ENCODE measurements at regions not wholly inside any gene's neighbourhood (a gene's known extent, or its start where the extent isn't known, plus 50 kb on each side); places are given as distances from the start of the nearest gene placed in this dataset.

DNA sequence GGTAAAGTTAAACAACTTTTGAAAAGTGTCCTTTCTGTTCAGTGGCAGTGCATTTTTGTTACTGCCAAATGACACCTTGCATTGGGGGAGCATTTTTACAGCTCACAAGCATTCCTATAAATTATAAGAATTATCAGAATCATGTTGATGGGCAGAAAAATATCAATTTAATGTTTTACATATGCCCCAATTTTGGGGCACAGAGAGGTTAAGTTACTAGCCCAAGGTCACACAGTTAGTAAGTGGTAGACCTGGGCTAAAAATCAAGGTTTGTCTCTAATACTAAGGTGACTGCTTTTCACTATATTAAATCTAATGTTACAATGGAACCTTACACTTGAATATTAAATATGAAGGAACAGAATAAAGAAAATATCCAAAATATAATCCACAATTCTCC is 180.1 kb upstream of the IVNS1ABP start:
- H3K4me3 ChIP-seq (ENCODE audit: insufficient read depth, low read depth, low read length) = no peak overlapping the region
- H3K36me3 ChIP-seq (replicated peaks; ENCODE audit: control insufficient read depth, insufficient read depth, low read length) = no peaks in the 10 kb centered on the region
- H3K27me3 ChIP-seq (ENCODE audit: control insufficient read depth, insufficient read depth, low read length) = no peaks in the 10 kb centered on the region; the same call in 1 of the 2 replicates
- DNase-seq = no peak

DNA sequence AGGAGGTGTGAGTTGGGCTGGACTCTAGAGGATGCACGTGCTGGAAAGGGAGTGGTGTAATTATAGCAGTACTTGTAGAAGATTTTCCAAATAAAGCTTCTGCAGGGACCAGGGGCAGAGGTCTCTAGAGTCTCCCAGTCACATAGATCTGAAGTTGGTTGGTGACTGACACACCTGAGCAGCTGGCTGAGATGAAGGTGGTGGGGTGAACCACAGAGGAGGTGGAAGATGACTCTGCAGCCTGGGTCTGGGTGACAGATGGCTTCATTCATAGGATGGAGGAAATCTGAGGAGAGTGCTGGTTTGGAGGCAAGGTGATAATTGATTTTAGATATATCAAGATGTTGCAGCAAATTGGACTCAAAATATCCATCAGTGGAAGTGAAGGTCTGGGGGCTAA is 178.9 kb upstream of the IVNS1ABP start:
- Histone ChIP-seq H3K27me3 (ENCODE audit: control insufficient read depth, insufficient read depth, low read length) (no peaks in the 10 kb centered on the region), H3K36me3 (replicated peaks; ENCODE audit: control insufficient read depth, insufficient read depth, low read length) (no peaks in the 10 kb centered on the region), H3K4me3 (ENCODE audit: insufficient read depth, low read depth, low read length) (no peak overlapping the region)
- no peak for DNase-seq

DNA sequence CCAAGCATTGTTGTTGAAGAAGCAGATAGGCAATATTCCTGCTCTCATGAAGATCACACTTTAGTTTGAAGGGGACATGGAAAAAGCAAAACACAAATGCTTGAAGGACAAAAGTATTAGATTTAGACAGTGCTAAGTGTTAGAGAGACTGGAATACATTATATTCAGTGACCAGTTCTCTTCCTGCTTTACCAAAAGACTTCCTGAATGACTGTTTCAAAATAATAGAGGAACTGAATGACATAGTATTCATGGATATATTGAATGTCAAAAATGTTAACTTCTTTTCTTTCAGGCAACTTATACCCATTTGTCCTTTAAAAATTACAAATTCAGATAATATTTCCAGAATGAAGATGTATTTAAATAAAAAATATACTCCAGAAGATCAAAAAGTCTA is 178.0 kb upstream of the IVNS1ABP start:
- Histone ChIP-seq H3K4me3 (ENCODE audit: insufficient read depth, low read depth, low read length) (no peak overlapping the region), H3K36me3 (replicated peaks; ENCODE audit: control insufficient read depth, insufficient read depth, low read length) (no peaks in the 10 kb centered on the region)
- no peak for DNase-seq

DNA sequence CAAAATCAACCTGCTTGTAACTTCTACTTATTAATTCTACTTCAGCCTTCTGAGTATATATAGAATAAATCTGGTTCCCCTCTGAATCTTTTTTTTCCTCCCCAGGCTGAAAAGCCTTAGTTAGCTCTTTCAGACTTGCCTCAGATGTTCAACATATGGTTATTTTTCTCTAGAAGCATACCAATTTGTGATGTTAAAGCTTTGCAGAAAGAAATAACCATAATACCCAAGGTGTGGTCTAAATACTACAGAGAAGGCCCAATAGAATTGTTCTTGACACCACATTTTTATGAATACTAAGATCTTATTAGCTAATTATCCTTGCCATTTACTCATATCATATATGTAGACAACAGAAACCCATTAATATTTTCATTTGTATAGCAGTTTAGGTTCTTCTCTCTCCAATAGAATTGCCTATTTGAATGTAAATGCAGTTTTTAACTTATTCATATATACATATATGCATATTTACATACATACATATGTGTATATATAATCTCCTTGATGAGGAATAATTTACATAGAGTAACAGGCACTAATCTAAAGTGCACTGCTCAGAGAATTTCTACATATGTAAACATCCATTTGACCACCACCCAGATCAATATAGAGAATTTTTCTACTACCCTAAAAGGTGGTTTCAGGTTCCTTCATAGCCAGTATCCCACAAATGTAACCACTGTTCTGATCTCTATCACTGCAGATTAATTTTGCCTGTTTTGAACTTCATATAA is 175.2 kb upstream of the IVNS1ABP start:
- Histone ChIP-seq H3K27me3 (ENCODE audit: control insufficient read depth, insufficient read depth, low read length) (no peaks in the 10 kb centered on the region), H3K4me3 (ENCODE audit: insufficient read depth, low read depth, low read length) (no peak overlapping the region), H3K36me3 (replicated peaks; ENCODE audit: control insufficient read depth, insufficient read depth, low read length) (no peaks in the 10 kb centered on the region)
- DNase-seq = no peak

More for the DNA sequence above, 178.0 kb upstream of the IVNS1ABP start:
- no peaks in the 10 kb centered on the region for H3K27me3 ChIP-seq (ENCODE audit: control insufficient read depth, insufficient read depth, low read length)

DNA sequence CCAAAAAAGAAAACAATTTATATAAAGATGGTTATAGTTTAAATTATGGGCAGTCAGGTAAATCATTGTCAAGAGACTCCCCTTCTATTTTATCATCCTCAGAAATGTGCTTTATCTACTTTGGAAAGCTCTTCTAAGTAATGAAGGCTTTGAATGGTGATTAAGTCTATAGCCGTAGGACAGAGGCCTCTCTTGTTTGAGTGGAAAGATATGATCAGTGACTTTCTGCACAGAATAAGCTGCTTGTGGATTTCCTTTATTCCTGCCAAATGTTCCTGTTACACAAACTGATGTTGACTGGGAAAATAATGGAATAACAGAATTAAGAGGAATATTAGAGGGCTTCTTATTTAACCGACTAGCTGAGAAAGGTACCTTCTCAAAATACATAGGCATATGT is 174.6 kb upstream of the IVNS1ABP start:
- DNase-seq = no peak
- no peaks in the 10 kb centered on the region for H3K36me3 ChIP-seq (replicated peaks; ENCODE audit: control insufficient read depth, insufficient read depth, low read length)
- no peak overlapping the region for H3K4me3 ChIP-seq (ENCODE audit: insufficient read depth, low read depth, low read length)
- no peaks in the 10 kb centered on the region for H3K27me3 ChIP-seq (ENCODE audit: control insufficient read depth, insufficient read depth, low read length)

DNA sequence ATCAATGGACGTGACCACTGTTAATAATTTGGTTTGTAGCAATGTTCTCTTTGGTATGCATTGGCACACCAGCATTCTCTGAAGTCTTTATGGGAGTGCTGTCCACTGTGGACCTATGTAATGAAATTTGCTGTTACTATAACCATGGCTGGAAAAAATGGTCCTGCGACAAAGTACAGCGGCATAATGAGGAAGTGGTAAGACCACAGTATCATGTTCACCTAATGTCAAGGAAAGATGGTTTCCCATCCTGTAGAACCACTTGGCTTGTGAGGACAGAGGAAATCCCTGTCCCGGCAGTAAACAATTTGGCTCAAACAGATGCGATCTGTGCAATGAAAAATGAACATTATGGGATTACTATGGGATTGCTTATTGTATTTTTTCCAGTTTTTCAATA is 173.9 kb upstream of the IVNS1ABP start:
- H3K36me3 ChIP-seq (replicated peaks; ENCODE audit: control insufficient read depth, insufficient read depth, low read length) = no peaks in the 10 kb centered on the region
- no peak overlapping the region for H3K4me3 ChIP-seq (ENCODE audit: insufficient read depth, low read depth, low read length)
- DNase-seq = no peak
- no peaks in the 10 kb centered on the region for H3K27me3 ChIP-seq (ENCODE audit: control insufficient read depth, insufficient read depth, low read length)

DNA sequence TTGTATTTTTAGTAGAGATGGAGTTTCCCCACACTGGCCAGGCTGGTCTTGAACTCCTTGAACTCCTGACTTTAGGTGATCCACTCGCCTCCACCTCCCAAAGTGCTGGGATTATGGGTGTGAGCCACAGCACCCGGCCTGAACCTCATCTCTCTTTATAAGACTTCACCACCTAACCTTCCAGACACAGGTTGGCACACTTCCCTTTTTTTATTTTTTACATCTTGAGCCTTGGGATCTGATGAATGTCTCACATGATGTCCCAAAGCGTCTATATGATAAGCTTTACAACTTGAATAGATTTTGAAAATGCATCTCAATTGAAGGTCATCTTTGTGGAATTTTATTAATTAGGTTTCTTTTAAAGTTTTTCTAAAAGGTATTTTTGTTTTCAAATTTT is 172.4 kb upstream of the IVNS1ABP start:
- Histone ChIP-seq H3K27me3 (ENCODE audit: control insufficient read depth, insufficient read depth, low read length) (no peaks in the 10 kb centered on the region), H3K36me3 (replicated peaks; ENCODE audit: control insufficient read depth, insufficient read depth, low read length) (no peaks in the 10 kb centered on the region), H3K4me3 (ENCODE audit: insufficient read depth, low read depth, low read length) (no peak overlapping the region)
- no peak for DNase-seq

DNA sequence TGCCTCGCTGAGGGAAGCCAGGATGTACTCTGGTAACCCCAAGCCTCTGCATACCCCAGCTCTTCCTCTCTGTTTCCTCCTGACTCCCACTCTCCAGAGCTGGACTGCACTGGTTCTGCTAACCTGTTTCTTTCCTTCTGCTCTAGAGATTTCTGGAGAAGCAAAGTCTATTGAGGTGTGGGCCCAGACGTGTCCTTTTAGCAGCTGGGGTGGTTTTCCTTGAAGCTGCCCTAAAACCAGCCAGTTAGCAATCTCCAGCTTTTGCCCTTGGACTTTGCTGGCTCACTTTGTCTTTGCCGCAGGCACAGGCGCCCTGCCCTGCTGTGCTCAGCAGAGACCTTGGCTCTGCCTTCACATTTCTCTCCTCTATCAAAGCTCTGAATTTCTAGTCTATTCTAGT is 171.8 kb upstream of the IVNS1ABP start:
- Histone ChIP-seq H3K4me3 (ENCODE audit: insufficient read depth, low read depth, low read length) (no peak overlapping the region), H3K27me3 (ENCODE audit: control insufficient read depth, insufficient read depth, low read length) (no peaks in the 10 kb centered on the region), H3K36me3 (replicated peaks; ENCODE audit: control insufficient read depth, insufficient read depth, low read length) (no peaks in the 10 kb centered on the region)
- DNase-seq = no peak

DNA sequence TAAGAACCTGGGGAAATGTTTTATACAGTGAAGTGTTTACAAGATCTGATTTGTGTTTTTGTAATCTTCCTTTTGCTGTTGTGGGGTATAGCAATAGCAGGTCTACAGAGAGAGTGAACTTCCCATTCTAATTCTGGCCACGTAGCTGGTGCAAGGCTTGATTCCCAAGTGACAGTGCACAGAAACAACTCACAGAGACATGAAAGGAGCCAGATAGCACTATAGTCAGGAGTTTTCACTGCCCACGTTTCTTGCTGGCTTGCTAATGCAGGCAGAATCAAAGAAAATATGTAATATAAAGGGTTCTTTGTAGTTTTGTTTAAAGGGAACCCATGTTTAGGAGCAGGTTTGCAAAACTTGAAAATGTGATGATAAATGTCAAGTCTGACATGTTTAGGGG is 170.9 kb upstream of the IVNS1ABP start:
- DNase-seq = no peak
- no peaks in the 10 kb centered on the region for H3K27me3 ChIP-seq (ENCODE audit: control insufficient read depth, insufficient read depth, low read length)
- no peak overlapping the region for H3K4me3 ChIP-seq (ENCODE audit: insufficient read depth, low read depth, low read length)
- no peaks in the 10 kb centered on the region for H3K36me3 ChIP-seq (replicated peaks; ENCODE audit: control insufficient read depth, insufficient read depth, low read length)

DNA sequence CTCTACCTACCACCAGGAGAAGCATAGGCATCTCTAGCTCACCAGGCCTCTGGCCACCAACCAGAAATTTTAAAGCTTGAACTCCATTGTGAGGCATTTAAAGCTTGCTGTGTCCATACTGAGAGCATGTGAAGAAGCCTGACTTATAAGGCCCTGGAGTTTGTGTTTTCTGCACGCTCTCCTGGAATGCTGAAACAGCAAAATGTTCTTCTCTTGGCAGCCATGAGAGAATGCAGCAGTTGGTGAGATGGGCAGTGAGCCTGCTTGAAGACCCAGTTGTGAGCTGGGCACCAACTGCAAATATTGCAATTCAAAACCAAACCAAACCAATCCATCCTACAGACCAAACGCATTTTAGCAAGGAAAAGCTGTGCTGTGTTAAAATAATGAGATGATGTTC is 170.0 kb upstream of the IVNS1ABP start:
- Histone ChIP-seq H3K27me3 (ENCODE audit: control insufficient read depth, insufficient read depth, low read length) (no peaks in the 10 kb centered on the region), H3K4me3 (ENCODE audit: insufficient read depth, low read depth, low read length) (no peak overlapping the region), H3K36me3 (replicated peaks; ENCODE audit: control insufficient read depth, insufficient read depth, low read length) (no peaks in the 10 kb centered on the region)
- DNase-seq = no peak

DNA sequence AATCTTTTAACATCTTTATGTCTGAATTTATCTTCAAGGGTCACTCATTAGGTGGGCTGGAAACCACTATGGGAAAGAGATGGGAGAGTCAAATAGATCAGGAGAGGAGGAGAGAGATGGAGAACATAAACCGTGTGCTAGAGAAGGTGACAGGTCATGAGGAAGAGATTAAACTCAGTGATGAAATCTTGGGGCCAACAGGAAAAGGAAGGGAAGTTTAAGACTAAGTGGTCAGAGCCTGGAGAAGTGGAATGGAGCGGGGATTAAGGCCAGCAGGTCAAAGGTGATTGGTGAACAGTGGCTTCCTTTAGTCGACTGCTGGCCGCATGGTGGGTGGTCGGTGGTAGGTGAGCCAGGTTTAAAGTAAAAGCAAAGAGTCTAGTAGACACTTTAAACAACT is 169.3 kb upstream of the IVNS1ABP start:
- Histone ChIP-seq H3K36me3 (replicated peaks; ENCODE audit: control insufficient read depth, insufficient read depth, low read length) (no peaks in the 10 kb centered on the region), H3K4me3 (ENCODE audit: insufficient read depth, low read depth, low read length) (no peak overlapping the region), H3K27me3 (ENCODE audit: control insufficient read depth, insufficient read depth, low read length) (no peaks in the 10 kb centered on the region)
- no peak for DNase-seq

DNA sequence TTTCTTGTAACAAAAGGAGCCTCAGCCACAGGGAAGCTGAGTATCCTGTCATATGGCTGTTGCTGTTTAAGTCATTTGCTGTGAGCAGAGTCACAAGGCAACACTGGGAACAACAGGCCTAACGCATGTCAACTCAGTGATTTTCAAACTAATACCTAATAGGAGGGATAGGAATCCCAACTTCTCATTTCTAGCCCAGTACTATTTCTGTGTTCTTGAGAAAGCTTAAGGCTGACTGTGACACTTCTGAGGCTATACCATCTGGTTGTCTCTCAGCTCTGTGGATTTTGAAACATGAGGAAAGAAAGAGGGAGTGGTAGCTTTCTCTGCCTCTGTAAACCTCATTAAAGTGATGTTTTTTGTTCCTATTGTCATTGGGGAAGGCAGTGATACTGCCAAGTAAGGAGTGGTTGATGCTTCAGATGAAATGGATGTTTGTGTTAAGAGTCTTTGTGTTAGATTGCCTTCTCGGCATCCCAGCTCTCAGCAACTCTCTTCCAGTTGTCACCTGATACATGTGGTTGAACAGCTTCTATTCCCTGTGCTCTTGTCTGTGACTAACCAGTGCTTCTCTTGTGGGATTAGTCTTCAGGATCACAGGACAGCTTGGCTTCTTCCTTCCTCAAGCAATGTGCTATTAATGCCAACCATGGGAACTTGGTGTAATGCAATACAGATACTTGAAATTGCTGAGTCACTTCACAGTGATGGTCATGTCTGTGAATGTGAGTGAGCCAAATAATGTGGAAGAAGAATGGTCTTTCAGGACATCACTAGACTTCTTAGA is 166.8 kb upstream of the IVNS1ABP start:
- H3K27me3 ChIP-seq (ENCODE audit: control insufficient read depth, insufficient read depth, low read length) = no peaks in the 10 kb centered on the region
- H3K36me3 ChIP-seq (replicated peaks; ENCODE audit: control insufficient read depth, insufficient read depth, low read length) = no peaks in the 10 kb centered on the region
- DNase-seq = no peak
- H3K4me3 ChIP-seq (ENCODE audit: insufficient read depth, low read depth, low read length) = no peak overlapping the region

DNA sequence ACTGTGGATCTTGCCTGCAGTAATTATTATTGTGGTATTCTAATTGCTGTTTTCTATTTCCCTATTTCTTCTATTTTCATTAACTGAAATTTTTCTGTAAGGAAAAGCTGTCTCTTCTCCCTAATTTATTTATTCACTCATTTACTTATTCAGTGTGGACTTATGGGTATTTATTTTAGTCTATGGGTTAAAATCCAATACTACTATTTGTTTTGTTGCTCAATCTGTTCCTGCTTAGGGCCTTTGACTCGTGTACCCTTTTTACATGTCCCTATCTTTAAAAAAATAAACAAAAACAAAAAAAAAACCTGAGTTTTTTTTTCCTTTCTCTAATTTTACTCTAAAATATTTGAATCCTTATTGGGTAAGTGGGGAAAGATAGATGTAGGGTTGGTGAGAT is 166.2 kb upstream of the IVNS1ABP start:
- no peak for DNase-seq
- Histone ChIP-seq H3K36me3 (replicated peaks; ENCODE audit: control insufficient read depth, insufficient read depth, low read length) (no peaks in the 10 kb centered on the region), H3K4me3 (ENCODE audit: insufficient read depth, low read depth, low read length) (no peak overlapping the region), H3K27me3 (ENCODE audit: control insufficient read depth, insufficient read depth, low read length) (no peaks in the 10 kb centered on the region)

DNA sequence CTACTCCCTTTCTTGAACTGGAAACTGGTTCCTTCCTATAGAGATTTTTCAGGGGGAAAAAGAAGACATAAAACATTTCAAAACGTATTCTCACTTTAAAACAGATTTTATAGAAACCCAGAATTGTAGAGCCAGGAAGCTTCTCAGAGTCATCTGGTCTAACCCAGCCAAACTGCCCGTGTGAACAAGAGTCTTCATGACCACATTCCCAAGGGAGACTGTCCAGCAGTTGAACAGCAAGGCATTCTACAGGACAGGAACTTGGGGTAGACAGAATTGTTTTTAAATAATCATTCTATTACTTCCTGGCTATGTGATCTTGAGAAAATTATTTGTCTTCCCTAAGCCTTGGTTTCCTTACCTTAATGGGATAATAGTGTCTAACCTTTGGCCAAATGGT is 163.5 kb upstream of the IVNS1ABP start:
- no peak for DNase-seq
- H3K27me3 ChIP-seq (ENCODE audit: control insufficient read depth, insufficient read depth, low read length) = no peaks in the 10 kb centered on the region

DNA sequence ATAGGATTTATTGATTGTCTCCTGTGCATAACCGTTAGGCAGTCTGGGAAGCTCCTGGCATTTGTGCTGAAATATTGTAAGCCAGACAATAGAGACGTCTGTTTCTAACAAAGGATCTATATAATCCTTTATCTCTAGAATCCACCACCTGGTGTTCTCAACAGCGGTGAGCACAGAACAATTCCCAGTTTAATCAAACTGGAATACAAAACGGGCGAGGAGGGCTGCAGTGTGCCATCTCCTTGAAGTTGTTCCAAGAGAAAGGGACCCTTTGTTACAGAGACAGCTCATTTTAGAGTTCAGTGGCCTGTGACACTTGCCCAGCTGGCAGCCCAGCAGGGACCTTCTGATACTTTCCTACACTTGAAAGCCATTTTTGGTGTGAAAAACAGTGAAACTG is 162.8 kb upstream of the IVNS1ABP start:
- Histone ChIP-seq H3K27me3 (ENCODE audit: control insufficient read depth, insufficient read depth, low read length) (no peaks in the 10 kb centered on the region), H3K36me3 (replicated peaks; ENCODE audit: control insufficient read depth, insufficient read depth, low read length) (no peaks in the 10 kb centered on the region), H3K4me3 (ENCODE audit: insufficient read depth, low read depth, low read length) (no peak overlapping the region)
- DNase-seq = no peak

More for the DNA sequence above, 163.5 kb upstream of the IVNS1ABP start:
- Histone ChIP-seq H3K36me3 (replicated peaks; ENCODE audit: control insufficient read depth, insufficient read depth, low read length) (no peaks in the 10 kb centered on the region), H3K4me3 (ENCODE audit: insufficient read depth, low read depth, low read length) (no peak overlapping the region)
